ENCODE measurements at regions not wholly inside any gene's neighbourhood (a gene's known extent, or its start where the extent isn't known, plus 50 kb on each side); places are given as distances from the start of the nearest gene placed in this dataset.
"Not testable (repeated sequence)": the region's sequence is repeated elsewhere in the genome, so short reads cannot be mapped to it uniquely, and the experiment has no call there.

DNA sequence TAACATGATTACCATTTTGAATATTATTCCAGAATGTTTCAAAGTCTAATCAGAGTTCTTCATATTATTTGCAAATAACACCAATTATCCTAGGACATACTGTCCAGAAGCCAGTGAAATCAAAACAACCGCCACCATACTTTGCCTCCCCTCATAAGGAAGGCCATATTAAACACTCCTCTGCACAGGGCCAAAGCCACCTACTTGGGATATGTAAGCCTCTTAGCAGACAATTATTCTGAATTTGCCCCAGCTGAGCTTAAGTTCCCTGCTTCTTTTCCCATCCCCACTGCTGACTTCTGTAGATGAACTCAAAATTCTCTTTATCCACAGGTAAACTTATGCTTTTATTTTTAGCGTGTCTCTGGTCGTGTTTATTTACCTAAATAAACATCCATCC lies 374.0 kb downstream of the KIF2B start:
- DNase-seq, result no peak

DNA sequence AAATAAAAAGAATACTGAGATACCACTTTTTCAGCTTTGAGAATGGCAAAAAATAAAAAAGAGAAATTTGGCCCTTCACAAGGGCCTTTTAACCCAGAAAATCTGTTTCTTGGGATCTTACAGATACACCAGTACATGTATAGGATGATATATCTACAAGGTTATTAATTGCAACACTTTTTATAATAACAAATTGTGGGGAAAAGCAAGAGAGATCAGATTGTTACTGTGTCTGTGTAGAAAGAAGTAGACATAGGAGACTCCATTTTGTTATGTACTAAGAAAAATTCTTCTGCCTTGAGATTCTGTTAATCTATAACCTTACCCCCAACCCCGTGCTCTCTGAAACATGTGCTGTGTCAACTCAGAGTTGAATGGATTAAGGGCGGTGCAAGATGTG lies 378.7 kb downstream of the KIF2B start:
- not testable (repeated sequence) for DNase-seq

DNA sequence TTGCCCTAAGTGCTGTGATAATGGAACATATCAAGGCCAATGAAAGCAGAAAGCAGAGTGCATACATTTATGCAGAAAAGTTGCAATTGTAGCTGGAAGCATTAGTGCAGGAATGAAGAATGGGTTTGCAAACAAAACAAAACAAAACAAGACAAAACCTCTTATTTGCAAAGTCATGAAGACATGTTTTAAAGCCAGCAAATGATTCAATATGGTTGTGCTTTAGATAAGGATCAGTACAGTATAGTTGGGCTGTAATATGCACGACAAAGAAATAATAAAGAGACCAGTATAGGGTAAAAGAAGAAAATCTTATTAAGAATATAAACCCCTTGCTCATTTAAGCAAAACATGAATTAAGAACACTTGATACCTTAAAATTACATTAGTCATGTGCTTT lies 398.1 kb downstream of the KIF2B start:
- DNase-seq, result no peak

DNA sequence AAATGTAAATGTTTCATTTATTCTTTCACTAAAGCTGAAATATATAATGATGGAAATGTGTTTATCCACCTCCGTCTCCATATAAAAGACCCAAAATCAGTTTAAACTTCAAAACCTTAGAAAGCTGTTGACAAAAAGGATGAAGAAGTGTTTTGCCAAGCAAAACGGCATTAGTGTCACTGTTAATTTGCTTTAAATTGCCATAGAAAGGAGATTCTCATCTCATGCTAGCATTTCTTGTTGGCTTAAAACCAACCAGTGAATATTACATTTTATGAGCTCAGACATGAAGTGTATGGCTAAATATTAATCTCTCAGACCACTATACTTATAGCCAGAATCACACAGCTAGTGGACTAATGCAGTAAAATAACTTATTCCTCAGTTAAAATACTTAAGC lies 398.8 kb downstream of the KIF2B start:
- no peak for DNase-seq

DNA sequence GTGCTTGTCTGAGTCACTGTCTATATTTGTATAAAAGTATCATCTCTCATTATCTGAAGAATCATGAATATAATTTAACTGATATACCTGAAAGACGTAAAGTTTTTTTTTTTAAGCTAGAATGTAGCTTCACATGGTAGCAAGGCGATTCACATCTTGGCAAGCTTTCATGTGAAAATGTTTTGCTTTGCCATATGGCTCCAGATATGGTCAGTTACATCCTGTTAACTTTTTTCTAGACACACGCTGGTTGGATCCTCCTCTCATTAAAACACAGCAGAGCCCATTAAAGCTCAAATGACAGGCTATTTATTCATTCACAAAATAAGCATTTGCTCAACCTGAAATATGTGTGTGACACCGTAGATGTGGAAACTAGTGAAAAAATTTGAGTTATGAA lies 412.8 kb downstream of the KIF2B start:
- no peak for DNase-seq

DNA sequence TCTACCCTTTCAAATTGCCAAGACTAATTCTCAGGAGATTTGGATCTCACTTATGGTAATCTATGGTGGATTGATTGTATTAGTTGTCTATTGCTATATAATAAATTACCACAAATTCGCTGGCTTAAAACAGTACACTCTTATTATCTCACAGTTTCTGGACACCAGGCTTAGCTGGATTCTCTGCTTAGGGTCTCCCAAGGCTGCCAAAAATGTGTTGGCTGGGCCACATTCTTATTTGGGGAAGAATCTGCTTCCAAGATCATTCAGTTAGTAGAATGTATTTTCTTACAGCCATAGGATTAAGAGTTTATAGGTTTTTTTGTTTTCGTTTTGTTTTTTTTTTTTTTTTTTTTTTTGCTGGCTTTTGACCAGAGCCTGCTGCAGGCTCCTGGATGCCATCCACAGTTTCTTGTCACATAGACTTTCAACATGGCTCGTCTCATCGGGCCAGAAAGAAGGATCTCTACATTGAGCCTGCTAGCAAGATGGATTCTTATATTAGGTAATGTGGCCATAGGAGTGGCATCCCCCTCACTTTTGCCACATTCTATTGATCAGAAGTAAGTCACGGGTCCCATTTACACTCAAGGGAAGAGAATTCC lies 415.3 kb downstream of the KIF2B start:
- DNase-seq, result no peak

DNA sequence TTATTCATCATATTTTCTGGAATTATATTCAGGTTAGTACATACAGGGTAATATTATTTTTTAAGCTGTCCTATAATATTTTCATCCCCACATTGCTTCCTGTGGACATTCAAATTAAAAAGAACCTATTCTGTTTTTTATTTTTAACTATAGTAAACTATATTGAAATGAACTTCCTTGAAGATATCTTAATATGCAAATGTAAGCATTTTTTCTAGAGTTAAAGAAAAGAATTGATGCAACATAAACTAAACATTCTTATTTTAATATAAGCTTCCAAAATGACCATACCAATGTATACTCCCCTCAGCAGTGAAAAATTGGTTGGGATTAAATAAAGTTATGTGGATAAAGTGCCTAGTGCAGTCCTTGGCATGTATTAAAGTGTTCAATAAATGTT lies 416.6 kb downstream of the KIF2B start:
- DNase-seq, result no peak

DNA sequence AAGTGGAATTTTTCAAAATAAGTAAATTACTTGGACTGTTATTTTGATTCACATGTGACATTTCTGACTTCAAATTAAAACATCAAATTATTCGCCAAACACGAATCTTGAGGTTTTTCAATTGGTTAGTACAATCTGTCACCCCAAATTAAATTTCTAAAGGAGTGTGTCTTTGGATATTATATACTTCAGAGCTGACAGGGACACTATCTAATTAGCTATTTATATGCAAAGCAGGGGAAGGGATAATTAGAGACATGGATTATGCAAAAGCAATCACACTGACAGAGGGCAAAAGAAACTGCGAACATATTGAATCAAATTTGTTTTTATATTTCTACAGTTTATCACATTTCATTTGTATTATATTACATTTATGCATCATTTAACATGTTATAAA lies 433.0 kb downstream of the KIF2B start:
- DNase-seq, result no peak

DNA sequence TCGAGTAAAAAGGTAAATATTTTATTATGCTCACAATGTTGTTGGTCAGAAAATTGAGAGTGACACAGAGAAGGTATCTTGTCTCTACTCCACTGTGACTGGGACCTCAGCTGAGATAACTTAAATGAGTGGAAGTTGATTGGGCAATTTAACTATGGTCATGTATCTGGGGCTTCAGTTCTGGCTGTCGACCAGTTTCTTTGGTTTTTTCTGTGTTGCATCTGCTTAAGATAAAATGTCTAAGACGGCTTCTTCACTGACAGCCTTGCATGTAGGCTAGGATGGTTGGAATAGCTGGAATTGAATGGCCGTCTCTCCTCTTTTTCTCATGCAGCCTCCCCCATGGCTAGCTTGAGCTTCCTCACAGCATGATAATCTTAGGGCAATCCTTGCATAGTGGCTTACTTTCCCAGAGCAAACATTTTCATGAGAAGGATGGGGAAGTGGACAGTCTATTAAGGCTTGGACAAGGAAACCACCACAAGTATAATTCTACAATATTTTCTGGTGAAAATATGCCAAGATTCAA lies 433.7 kb downstream of the KIF2B start:
- no peak for DNase-seq

DNA sequence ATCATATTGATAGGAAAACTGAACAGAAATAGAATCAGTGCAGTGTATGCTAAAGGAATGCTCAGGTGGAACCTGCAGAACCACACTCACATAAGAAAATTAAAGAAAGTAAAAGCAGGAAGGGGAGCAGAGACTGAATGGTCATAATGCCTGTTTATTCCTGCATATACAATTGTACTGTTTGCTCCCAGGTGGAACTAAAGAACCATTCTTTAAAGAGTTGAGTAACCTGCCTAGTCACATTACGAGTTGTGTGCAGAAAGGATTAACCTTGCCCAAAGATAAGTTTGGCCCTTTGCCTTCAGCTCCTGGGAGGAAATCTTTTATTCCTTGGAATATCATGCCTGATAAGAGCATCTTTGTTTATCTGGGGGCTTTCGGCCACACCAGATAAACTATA lies 434.7 kb downstream of the KIF2B start:
- no peak for DNase-seq

DNA sequence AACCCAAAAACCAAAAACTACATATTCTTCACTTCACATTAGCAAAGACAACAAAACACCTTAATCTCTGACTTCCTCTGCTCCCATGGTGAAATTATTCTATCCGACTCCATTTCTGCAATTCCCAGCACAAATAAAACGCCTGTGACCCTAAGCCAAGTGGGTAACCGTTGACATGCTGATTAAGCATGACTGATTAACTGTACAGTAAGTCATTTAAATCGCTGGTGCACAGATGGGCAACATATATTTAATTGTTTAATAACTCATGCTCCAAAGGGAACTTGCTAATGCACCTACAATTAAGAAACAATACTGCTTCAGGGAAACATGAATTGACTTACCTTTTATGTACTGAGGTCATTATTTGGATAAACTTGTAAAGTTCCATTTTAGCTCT lies 436.7 kb downstream of the KIF2B start:
- no peak for DNase-seq

DNA sequence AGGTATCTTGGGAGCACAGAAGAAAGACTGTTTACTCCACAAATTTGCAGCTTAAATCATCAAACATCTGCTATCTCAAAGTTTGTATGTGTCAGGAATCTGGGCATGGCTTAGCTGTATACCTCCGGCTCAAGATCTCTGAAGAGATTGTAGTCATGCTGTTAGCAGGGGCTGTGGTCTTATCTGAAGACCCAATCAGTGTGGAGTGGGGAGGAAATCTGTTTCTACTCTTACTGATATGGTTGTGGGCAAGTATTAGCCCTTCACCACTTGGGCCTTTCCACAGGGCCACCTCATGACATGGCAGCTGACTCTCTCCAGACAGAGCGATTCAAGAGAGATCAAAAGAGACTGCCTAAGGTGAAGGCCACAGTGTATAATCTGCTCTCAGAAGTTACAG lies 438.7 kb downstream of the KIF2B start:
- DNase-seq, result no peak

DNA sequence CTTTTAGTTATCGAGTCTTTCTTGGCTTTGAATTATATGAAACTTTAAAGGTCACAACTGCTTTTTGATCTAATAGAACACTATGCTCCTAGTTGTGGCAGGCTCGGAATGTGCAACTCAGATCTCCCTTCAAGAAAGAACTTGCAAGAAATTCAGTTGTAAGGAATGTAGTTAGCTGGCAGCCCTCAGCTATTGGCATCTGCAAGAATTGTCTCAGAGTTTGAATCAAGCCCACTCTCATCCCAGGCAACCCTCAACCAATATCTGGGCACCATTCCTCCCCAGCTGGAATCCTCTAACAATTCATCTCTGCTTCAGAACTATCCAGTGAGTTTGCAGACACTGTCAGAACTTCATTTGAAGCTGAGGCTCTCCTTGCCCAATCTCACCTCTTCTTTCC lies 447.2 kb downstream of the KIF2B start:
- no peak for DNase-seq

DNA sequence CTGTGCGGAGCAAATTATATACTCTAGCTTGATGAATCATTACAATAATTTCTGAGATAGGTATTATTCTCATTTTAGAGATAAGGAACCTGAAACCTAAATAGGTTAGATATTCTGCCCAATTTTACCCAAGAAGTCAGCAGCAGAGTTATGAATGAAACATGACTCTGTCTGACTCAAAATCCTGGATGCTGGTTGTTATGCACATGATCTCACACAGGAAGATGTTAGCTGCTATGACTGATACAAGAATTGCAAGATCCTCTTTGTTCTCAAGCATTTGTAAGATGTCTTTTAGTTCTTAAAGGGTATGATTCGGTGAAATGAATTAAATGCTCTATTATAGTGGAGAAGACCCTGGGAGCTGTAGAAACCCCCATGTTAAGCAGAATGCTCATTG lies 447.8 kb downstream of the KIF2B start:
- DNase-seq, result no peak

DNA sequence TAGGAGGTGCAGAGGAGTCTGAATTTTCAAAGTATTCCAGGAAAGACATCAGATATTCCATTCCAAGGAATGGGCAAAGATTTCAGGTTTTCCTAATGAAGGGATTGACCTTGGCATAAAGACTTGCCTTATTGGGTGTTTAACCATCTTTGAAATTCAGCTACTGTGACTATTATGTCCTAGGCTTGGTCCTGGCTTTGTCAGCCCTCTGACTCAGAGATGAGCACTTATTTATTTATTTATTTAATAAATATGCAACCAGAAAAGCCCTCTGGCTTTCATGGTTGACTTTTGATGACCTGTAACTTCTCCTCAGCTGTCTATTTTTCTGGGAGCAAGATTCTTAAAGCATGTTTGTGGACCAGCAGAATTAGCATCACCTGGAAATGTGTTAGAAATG lies 455.1 kb downstream of the KIF2B start:
- DNase-seq, result no peak

DNA sequence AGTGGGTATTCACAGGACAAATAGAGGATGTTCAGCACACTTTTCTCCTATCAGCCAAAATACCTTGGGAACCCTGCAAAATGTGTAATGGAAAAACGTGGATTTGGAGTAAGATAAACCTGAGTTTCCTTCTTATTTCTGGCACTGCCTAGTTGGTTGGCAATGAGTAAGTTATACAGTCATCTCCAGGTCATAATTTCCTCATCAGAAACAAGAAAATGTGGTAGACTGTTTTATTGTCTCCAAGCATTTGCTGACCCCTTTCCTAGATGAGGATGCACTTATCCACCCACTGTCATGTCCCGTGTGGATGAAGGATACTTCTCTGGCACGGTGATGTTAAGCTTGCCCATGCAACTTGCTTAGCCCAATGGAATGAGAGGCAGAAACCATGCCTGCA lies 458.0 kb downstream of the KIF2B start:
- DNase-seq, result no peak

DNA sequence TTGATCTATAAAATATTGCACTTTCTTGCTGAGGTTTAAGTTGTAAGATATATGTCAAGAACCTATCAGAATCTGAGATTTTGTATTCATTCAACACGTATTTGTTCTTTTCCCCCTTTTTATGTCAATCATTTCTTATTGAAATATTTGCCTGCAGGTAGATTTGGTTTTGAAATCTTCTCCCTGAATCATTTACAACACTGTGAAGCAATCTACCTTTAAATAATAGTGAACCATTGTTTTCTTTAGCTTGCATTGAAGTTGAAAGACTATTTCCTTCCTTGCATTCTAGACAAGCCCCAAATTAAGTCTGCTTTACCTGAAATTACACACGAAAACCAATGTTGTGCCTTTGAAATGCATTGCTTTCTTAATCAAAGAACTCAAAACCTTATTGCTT lies 460.2 kb downstream of the KIF2B start:
- no peak for DNase-seq

DNA sequence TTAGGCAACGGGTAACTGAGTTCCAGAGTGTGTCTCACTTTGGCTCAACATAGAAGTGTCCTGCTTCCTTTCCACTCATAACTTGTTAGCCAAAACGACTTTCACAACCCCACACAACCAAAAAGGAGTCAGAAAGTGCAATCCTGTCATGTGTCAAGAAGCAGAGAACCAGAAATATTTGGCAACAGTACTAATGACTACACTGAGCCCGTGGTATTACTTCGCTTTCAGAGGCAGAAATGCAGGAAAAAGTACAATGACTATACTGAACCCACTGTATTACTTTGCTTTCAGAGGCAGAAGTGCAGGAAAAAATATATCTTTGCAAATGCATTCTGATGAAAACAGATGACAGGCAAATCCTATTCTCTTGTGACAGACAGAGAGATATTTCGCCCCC lies 484.6 kb downstream of the KIF2B start:
- no peak for DNase-seq

DNA sequence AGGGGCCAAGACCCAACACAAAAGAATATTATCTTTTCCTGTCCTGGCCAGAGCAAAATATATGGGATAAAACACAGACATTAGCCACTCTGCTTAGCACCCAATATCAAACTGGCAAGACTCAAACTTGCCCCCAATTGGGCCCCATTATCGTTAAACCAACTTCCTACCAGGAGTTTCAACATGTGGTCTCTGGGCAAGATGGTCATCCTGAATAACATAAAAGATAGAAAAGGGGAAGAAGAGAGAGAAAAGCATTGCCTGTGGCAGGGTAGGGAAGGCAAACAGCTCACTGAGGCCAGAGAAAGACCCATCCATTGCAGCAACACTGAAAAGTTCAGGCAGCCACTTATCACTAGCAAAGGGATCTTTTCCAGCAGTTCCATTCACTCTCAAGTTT lies 502.1 kb downstream of the KIF2B start:
- DNase-seq, result no peak

DNA sequence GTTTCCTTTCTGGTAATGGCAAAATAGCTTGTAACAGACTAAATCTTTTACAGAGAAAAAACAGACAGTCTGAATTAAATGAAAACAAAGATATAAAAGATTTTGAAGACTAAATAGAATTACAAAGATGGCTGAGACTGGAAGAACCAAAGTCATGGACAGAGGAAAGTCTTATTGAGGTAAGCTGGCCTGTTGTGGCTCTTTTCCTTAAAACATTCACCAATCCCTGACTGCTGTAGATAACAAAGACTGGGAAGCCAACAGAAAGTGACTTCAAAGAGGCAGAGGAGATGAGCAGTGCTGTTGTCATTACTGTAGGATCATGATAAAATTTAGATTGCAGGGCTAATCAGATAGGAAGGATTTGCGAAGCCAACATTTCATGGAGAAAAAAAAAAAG lies 517.0 kb downstream of the KIF2B start:
- DNase-seq, result no peak

DNA sequence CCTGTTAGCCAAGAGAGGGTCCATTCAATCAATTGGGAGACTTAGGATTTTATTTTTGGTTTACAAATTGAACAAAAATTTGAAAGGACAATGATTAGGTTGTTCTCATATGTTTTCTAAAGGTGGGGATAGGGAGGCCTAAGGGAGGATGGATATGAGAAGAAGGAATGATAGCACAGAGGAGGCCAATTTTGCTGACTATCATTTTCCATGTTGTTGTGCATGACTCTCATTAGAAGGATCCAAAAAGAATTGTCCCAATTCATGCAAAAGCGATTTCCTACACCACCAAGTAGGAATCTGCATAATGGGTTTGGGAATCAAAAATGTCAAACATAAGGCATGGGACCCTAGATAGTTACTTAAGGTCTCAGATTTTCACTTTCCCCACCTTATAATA lies 524.8 kb downstream of the KIF2B start:
- DNase-seq, result no peak

DNA sequence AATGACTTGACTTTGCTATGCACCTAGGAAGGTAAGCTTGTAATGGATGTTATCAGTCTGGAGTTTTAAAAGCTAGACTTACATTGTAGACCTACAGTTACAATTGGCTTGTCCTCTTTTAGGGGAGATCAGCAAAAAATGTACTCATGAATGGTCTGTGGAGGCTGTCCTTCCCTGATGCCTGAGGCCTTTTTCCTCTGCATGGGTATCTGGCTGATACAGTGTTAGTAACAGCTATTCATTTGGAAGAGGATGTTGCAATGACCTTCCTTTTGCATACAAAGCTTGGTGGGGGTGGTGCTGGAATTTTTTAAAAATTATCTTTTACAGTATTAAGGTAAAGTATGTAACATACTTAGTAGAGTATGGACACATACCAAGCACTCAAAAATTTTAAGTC lies 525.5 kb downstream of the KIF2B start:
- DNase-seq, result no peak

DNA sequence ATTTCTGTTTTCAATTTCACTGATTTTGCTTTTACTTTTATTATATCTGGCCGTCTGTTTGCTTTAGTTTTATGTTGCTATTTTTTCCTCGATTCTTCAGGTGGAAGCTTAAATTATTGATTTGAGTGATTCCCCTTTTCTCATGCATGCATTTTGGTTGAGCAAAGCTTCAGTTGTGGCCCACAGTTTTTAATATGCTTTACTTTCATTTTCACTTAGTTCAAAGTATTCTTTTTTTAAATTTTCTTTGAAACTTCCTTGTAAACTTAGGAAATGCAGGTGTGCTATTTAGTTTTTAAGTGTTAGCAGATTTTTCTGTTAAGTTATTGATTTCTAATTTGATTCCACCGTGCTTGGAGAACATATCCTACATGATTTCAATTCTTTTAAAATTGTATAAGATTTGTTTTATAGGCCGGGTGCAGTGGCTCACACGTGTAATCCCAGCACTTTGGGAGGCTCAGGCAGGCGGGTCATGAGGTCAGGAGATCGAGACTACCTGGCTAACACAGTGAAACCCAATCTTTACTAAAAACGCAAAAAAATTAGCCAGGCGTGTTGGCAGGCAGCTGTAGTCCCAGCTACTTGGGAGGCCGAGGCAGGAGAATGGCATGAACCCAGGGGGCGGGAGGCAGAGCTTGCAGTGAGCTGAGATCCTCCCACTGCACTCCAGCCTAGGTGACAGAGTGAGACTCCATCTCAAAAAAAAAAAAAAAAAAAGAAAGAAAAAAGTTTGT lies 531.2 kb downstream of the KIF2B start:
- no peak for DNase-seq

DNA sequence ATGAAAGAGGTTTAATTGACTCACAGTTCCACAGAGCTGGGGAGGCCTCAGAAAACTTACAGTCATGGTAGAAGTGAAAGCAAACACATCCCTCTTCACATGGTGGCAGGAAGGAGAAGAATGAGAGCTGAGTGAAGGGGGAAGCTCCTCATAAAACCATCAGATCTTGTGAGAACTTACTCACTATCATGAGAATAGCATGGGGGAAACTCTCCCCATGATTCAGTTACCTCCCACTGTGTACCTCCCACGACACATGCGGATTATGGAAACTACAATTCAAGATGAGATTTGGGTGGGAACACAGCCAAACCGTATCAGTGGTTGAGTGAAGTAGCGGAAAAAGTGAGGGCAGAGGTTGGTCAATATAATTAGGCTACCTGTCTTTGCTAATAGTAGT lies 538.3 kb downstream of the KIF2B start:
- DNase-seq, result not testable (repeated sequence)

DNA sequence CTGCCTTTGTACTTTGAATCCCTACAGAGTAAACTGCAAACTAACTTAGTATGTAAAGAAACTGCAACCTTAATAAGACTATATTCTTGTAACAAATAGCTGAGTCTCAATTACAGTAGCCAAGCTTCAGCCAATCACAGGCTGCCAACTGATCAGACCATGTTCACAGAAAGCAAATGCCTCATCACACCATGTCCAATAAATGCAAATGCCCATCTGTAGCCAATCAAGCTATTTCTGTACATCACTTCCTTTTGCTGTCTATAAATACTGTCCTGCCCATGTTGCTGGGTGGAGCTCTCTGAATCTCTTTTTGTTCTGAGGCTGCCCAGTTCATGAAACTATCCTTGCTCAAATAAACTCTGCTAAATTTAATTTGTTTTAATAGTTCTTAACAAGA lies 531.7 kb upstream of the TOM1L1 start:
- no peak for DNase-seq
